B cell (primary cell): ENCODE measurements at regions not wholly inside any gene's neighbourhood (a gene's known extent, or its start where the extent isn't known, plus 50 kb on each side); places are given as distances from the start of the nearest gene placed in this dataset.

Experiments
- CTCF ChIP-seq: fragments of 200-600 bp; IDR thresholded peaks from one replicate; pipeline ENCODE4 v1.8.0; 2022; ENCODE audit warnings: antibody characterized with exemption, mild to moderate bottlenecking
- EZH2 ChIP-seq: IDR thresholded peaks from 2 replicates; pipeline ENCODE4 v1.6.1; 2012; ENCODE audit warnings: borderline replicate concordance, low read depth, mild to moderate bottlenecking, moderate library complexity, low read length; ENCODE audit not compliant: insufficient read depth, poor library complexity, severe bottlenecking

GRCh38 chr2:38465789-38466127 is 88.7 kb upstream of the ATL2 start:
- TF ChIP-seq CTCF (peak; percentile 18), EZH2 (no peak)
